ENCODE measurements at regions not wholly inside any gene's neighbourhood (a gene's known extent, or its start where the extent isn't known, plus 50 kb on each side); places are given as distances from the start of the nearest gene placed in this dataset.
A peak's percentile ranks its signal among the peaks of the same experiment; 100 is the strongest.

GRCh38 chr22:49570032-49570848, 257.4 kb downstream of the BRD1 start:
- no peaks in the 10 kb centered on the region for H3K4me1 ChIP-seq (ENCODE audit: insufficient read depth, low read length)
- DNase-seq: peak in 1 of 5 donors; percentile 10
- no peaks in the 10 kb centered on the region for H3K9me3 Mint-ChIP-seq
- CTCF ChIA-PET: no interaction called here
- no peaks in the 10 kb centered on the region for H3K36me3 ChIP-seq (ENCODE audit: insufficient read depth, low read length)
- H3K4me1 Mint-ChIP-seq: no peaks in the 10 kb centered on the region
- H3K4me3 Mint-ChIP-seq: no peak overlapping the region
- H3K4me3 ChIP-seq (ENCODE audit: low read length): no peak overlapping the region
- no peaks in the 10 kb centered on the region for H3K27me3 ChIP-seq (ENCODE audit: insufficient read depth, low read length, poor library complexity, severe bottlenecking)
- POLR2A ChIA-PET: no interaction called here
- no peaks in the 10 kb centered on the region for H3K9me3 ChIP-seq (ENCODE audit: low read length)
- no peak overlapping the region for H3K27ac ChIP-seq (ENCODE audit: low read depth, low read length)
- peak overlapping the region in 1 of 8 donors; percentile 40 for H3K27ac Mint-ChIP-seq
- no peaks in the 10 kb centered on the region for H3K27me3 Mint-ChIP-seq
- peaks cover 0 to 5% (median 0%) of the 10 kb centered on the region in 3 donors for H3K36me3 Mint-ChIP-seq

GRCh38 chr22:49569286-49570031, 258.2 kb downstream of the BRD1 start:
- CTCF ChIA-PET: no interaction called here

DNA sequence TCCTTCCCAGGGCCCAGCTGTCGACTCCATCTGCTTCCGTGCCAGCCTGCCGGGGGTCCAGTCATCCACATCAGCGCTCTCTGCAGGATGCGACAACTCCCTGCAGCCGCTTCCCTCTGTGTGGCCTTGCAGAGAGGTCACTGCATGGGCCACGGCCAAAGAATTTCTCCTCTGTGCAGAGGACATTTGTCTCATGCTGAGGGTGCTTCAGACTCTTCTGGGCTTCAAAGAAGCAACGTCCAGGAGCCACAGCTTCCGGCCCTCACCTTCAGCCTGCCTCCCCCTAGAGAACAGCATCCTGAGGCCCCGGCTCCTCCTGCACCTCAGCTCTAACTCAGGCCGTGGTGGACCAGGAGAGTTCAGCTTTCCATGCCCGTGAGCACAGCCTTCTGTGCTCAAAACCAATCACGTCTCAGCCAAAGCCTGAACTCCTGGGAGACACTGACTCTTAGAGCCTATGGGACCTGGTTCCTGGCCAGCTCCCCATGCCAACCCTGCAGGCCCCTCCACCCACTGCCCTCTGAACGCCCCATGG, 258.9 kb downstream of the BRD1 start:
- peak in 1 of 5 donors; percentile 38 for DNase-seq
- H3K27me3 ChIP-seq (ENCODE audit: insufficient read depth, low read length, poor library complexity, severe bottlenecking): no peaks in the 10 kb centered on the region
- no peaks in the 10 kb centered on the region for H3K9me3 ChIP-seq (ENCODE audit: low read length)
- Mint-ChIP-seq H3K27ac (no peak overlapping the region), H3K4me1 (no peaks in the 10 kb centered on the region), H3K4me3 (no peak overlapping the region), H3K9me3 (no peaks in the 10 kb centered on the region), H3K27me3 (no peaks in the 10 kb centered on the region), H3K36me3 (no peaks in the 10 kb centered on the region)
- no peaks in the 10 kb centered on the region for H3K4me1 ChIP-seq (ENCODE audit: insufficient read depth, low read length)
- H3K27ac ChIP-seq (ENCODE audit: low read depth, low read length): no peak overlapping the region
- H3K4me3 ChIP-seq (ENCODE audit: low read length): no peak overlapping the region
- POLR2A ChIA-PET: no interaction called here
- no peaks in the 10 kb centered on the region for H3K36me3 ChIP-seq (ENCODE audit: insufficient read depth, low read length)
- CTCF ChIA-PET: no interaction called here

More at GRCh38 chr22:49569286-49570031, 258.2 kb downstream of the BRD1 start:
- Histone ChIP-seq H3K27ac (ENCODE audit: low read depth, low read length) (no peak overlapping the region), H3K4me1 (ENCODE audit: insufficient read depth, low read length) (no peaks in the 10 kb centered on the region), H3K4me3 (ENCODE audit: low read length) (no peak overlapping the region), H3K27me3 (ENCODE audit: insufficient read depth, low read length, poor library complexity, severe bottlenecking) (no peaks in the 10 kb centered on the region), H3K9me3 (ENCODE audit: low read length) (no peaks in the 10 kb centered on the region), H3K36me3 (ENCODE audit: insufficient read depth, low read length) (no peaks in the 10 kb centered on the region)
- POLR2A ChIA-PET: no interaction called here
- H3K27me3 Mint-ChIP-seq: no peaks in the 10 kb centered on the region
- H3K4me1 Mint-ChIP-seq: no peaks in the 10 kb centered on the region
- no peaks in the 10 kb centered on the region for H3K9me3 Mint-ChIP-seq
- H3K36me3 Mint-ChIP-seq: peaks cover 0 to 3% (median 0%) of the 10 kb centered on the region in 3 donors
- peak in 1 of 5 donors; percentile 19 for DNase-seq
- H3K27ac Mint-ChIP-seq: peak overlapping the region in 1 of 8 donors; percentile 33
- H3K4me3 Mint-ChIP-seq: no peak overlapping the region

GRCh38 chr22:49567899-49568750, 259.5 kb downstream of the BRD1 start:
- peak in 1 of 5 donors; percentile 16 for DNase-seq
- Histone ChIP-seq H3K27me3 (ENCODE audit: insufficient read depth, low read length, poor library complexity, severe bottlenecking) (no peaks in the 10 kb centered on the region), H3K4me1 (ENCODE audit: insufficient read depth, low read length) (no peaks in the 10 kb centered on the region), H3K27ac (ENCODE audit: low read depth, low read length) (no peak overlapping the region), H3K9me3 (ENCODE audit: low read length) (no peaks in the 10 kb centered on the region), H3K4me3 (ENCODE audit: low read length) (no peak overlapping the region), H3K36me3 (ENCODE audit: insufficient read depth, low read length) (no peaks in the 10 kb centered on the region)
- POLR2A ChIA-PET: no interaction called here
- Mint-ChIP-seq H3K27ac (no peak overlapping the region), H3K27me3 (no peaks in the 10 kb centered on the region), H3K9me3 (no peaks in the 10 kb centered on the region), H3K36me3 (no peaks in the 10 kb centered on the region), H3K4me1 (no peaks in the 10 kb centered on the region), H3K4me3 (no peak overlapping the region)
- CTCF ChIA-PET: no interaction called here

GRCh38 chr22:49566693-49567092, 261.0 kb downstream of the BRD1 start:
- peak overlapping the region in 1 of 8 donors; percentile 56 for H3K27ac Mint-ChIP-seq
- ChIA-PET CTCF (no interaction called here), POLR2A (no interaction called here)

DNA sequence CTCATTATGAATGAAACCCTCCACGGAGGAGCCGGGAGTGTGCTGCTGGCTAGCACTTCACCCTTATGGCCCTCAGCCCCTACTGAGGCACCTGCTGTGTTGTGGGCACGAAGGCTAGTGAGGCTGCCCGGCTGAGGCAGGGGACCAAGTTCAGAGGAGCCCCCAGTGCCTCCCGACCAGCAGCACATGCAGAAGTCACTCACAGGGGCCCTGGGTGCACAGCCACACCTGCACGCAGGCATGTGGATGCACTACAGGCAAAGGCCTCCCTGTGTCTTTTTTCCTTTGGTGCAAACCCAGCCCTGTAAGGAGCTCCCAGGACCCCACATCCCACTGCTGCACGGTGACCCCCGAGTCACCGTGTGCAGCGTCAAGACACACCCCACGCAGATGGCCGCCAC, 261.5 kb downstream of the BRD1 start:
- no peak for DNase-seq
- no peaks in the 10 kb centered on the region for H3K4me1 ChIP-seq (ENCODE audit: insufficient read depth, low read length)
- H3K4me3 ChIP-seq (ENCODE audit: low read length): no peak overlapping the region
- Mint-ChIP-seq H3K4me3 (no peak overlapping the region), H3K9me3 (no peaks in the 10 kb centered on the region), H3K27me3 (no peaks in the 10 kb centered on the region), H3K27ac (no peak overlapping the region), H3K36me3 (peaks cover 3 to 5% (median 4%) of the 10 kb centered on the region in 3 donors), H3K4me1 (peaks cover 0 to 5% (median 0%) of the 10 kb centered on the region in 3 donors)
- CTCF ChIA-PET: no interaction called here
- no peaks in the 10 kb centered on the region for H3K27me3 ChIP-seq (ENCODE audit: insufficient read depth, low read length, poor library complexity, severe bottlenecking)
- no peaks in the 10 kb centered on the region for H3K36me3 ChIP-seq (ENCODE audit: insufficient read depth, low read length)
- no peaks in the 10 kb centered on the region for H3K9me3 ChIP-seq (ENCODE audit: low read length)
- POLR2A ChIA-PET: no interaction called here
- H3K27ac ChIP-seq (ENCODE audit: low read depth, low read length): no peak overlapping the region

More at GRCh38 chr22:49566693-49567092, 261.0 kb downstream of the BRD1 start:
- no peak overlapping the region for H3K4me3 ChIP-seq (ENCODE audit: low read length)
- H3K36me3 Mint-ChIP-seq: no peaks in the 10 kb centered on the region
- no peaks in the 10 kb centered on the region for H3K4me1 ChIP-seq (ENCODE audit: insufficient read depth, low read length)
- no peaks in the 10 kb centered on the region for H3K36me3 ChIP-seq (ENCODE audit: insufficient read depth, low read length)
- no peak for DNase-seq
- no peak overlapping the region for H3K27ac ChIP-seq (ENCODE audit: low read depth, low read length)
- H3K27me3 Mint-ChIP-seq: no peaks in the 10 kb centered on the region
- no peaks in the 10 kb centered on the region for H3K9me3 ChIP-seq (ENCODE audit: low read length)
- H3K4me1 Mint-ChIP-seq: no peaks in the 10 kb centered on the region
- H3K4me3 Mint-ChIP-seq: no peak overlapping the region
- no peaks in the 10 kb centered on the region for H3K27me3 ChIP-seq (ENCODE audit: insufficient read depth, low read length, poor library complexity, severe bottlenecking)
- H3K9me3 Mint-ChIP-seq: no peaks in the 10 kb centered on the region

GRCh38 chr22:49565516-49565855, 262.2 kb downstream of the BRD1 start:
- H3K9me3 Mint-ChIP-seq: no peaks in the 10 kb centered on the region
- no peak for DNase-seq
- Histone ChIP-seq H3K27me3 (ENCODE audit: insufficient read depth, low read length, poor library complexity, severe bottlenecking) (no peaks in the 10 kb centered on the region), H3K9me3 (ENCODE audit: low read length) (no peaks in the 10 kb centered on the region), H3K4me1 (ENCODE audit: insufficient read depth, low read length) (no peaks in the 10 kb centered on the region), H3K36me3 (ENCODE audit: insufficient read depth, low read length) (no peaks in the 10 kb centered on the region), H3K27ac (ENCODE audit: low read depth, low read length) (no peak overlapping the region), H3K4me3 (ENCODE audit: low read length) (no peak overlapping the region)
- ChIA-PET CTCF (no interaction called here), POLR2A (no interaction called here)
- H3K4me3 Mint-ChIP-seq: no peak overlapping the region
- H3K36me3 Mint-ChIP-seq: peaks cover 6 to 8% (median 6%) of the 10 kb centered on the region in 3 donors
- no peak overlapping the region for H3K27ac Mint-ChIP-seq
- no peaks in the 10 kb centered on the region for H3K27me3 Mint-ChIP-seq
- H3K4me1 Mint-ChIP-seq: peaks cover 0 to 6% (median 0%) of the 10 kb centered on the region in 3 donors

Data from CD8-positive, alpha-beta memory T cell (primary cell).